GM08714 (cell line): ENCODE measurements at regions not wholly inside any gene's neighbourhood (a gene's known extent, or its start where the extent isn't known, plus 50 kb on each side); places are given as distances from the start of the nearest gene placed in this dataset.
A peak's percentile ranks its signal among the peaks of the same experiment; 100 is the strongest.
"Not testable (repeated sequence)": the region's sequence is repeated elsewhere in the genome, so short reads cannot be mapped to it uniquely, and the experiment has no call there.

Experiments
- H3K4me3 ChIP-seq: fragments of 200-500 bp; sonication (Bioruptor generic); 2 replicates; pipeline ENCODE4 v1.5.1; 2014; ENCODE audit warnings: mild to moderate bottlenecking, low read length, inconsistent platforms
- ZNF274 ChIP-seq: IDR thresholded peaks from 2 replicates; pipeline ENCODE4 v1.6.1; 2012; ENCODE audit warnings: mild to moderate bottlenecking, low read depth, low read length

DNA sequence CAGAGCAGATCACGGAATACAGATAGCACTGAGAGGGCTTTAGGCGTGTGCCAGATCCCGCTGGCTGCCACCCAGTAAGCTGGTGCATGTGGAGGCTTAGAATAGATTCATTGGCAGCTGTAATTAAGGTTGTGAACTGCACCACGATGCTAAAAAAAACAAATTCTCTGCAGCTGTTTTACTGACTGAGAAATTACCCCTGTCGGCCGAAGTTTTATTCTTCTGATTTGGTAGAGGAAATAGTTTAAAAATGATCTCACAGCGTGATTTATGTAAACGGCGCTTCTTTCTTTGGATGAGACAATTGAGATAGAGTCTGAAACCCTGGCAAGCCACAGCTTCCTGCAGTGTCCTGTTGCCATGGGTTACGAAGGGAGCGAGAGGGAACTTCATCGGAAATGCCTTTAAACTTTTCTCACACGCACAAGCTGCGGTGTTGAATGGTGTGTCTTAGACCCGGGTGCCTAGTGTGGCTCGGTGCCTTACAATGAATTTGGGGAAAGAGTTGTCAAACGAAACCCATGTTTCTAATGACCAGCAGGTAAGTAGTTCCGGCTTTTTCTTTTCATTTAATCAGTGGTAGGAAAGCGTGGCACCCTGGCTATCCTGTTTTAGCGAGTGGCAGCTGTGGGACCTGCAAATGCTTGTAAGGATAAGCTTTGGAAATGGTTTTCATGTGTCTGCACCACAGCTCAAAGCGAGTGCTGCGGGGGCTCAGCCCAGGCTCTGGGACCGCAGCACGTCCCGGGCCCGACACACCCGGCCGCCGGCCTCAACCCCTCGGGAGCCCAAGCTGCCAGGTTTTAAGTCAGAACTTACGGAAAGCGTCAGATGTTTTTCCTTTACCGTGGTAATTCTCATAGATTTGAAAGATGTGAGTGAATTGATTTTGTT is 71.7 kb upstream of the HGFAC start:
- H3K4me3 ChIP-seq: peak overlapping the region; percentile 17; the same call in 1 of the 2 replicates
- TF ChIP-seq ZNF274: no peak

DNA sequence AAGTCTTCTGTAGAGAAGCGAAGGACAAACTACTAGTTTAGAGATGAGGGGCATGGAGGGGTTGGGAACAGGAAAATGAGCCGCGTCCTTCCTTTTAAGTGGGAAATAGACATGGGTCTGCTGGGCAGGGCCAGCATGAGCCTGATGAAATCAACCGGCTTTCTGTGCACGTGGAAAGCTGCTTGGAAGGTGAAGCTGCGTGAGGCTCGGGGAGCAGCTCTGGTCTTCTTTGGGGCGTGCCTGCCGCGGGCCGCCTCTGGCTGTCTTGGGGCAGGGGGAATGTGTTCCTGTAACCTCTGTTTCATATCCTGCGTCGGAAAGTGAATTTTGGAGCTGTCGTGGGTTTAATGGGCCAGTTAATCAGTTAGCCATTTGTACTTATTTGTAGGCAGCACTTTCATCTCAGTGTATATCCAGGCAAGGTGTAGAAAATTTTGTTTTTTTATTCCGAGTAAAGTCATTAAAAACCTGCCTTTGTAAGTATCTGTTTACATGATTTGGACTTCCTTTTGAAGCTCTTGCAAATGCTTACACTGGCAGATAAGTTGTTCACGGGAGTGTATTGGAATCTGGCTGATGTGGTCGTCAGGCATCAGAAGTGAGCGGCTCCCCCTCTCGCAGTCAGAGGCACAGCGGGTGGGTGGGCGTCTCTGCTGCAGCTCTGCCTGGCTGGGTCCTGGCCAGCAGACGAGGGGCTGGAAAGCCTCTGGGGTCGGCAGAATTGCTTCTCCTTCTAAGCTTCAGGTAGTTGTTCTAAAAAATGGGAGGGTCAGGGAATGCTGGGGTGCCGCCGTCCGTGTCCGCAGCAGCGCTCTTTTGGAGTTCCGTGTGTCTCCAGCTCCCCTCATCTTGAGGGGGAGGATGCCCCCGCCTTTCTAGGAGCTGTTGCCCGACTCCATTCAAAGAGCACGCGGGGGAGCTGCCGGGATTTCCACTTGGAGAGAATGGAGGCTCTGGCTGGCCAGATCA is 70.5 kb upstream of the HGFAC start:
- no peak overlapping the region for H3K4me3 ChIP-seq
- no peak for TF ChIP-seq ZNF274

DNA sequence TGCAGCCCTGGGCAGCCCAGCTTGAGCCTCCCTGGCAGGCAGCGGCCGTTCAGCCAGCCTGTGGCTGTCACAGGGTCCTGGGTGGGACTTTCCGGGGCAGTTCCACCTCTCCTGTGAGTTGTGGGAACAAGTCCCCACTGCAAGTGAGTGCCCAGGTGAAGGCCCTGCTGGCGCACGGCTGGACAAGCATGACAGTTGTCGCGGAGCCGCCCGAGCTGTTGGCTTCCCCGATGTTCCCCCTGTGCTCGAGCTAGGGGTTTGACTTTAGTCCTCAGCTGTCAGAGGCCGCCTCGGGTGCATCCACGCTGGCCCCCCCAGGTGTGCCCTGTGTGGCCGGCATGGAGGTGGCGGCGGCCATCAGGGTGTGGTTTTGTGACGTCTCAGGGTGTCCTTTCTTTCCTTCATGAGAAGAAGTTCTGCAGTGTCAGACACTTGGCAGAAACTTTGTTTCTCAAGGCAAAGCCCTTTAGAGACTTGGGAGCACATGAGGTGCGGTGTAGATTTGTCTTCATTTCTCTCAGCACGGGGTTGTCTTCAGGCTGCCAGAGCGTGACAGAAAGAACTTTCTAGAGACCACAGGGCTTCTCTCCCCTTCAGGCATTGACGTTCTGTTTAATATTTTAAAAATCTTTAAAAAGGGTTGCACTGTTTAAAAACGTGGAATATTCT is 69.4 kb upstream of the HGFAC start:
- no peak for TF ChIP-seq ZNF274
- H3K4me3 ChIP-seq: no peak overlapping the region

DNA sequence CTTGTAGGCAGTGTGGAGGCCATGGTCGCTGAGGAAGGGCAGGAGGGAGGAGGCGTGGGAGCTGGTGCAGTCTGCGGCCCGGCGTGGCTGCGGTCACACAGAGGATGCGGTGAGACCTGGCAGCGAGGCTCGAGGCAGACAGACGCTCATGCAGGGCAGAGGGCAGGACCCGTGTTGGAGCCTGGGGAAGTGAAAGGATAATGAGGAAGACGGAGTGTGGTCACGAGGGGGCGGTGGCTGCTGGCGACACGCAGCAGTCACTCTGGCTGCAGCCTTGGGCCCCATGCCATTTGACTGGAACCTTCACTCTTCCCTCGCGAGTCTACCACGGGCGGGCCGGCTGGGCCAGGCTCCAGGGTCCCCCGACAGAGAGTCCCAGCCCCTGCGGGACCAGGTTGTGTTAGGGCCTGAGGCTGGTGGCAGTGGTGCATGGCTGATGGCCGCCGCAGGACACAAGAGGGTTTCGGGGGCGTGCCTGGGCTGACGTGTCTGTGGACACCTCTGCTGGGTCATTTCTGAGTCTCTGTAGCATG is 68.8 kb upstream of the HGFAC start:
- no peak for TF ChIP-seq ZNF274
- no peak overlapping the region for H3K4me3 ChIP-seq

DNA sequence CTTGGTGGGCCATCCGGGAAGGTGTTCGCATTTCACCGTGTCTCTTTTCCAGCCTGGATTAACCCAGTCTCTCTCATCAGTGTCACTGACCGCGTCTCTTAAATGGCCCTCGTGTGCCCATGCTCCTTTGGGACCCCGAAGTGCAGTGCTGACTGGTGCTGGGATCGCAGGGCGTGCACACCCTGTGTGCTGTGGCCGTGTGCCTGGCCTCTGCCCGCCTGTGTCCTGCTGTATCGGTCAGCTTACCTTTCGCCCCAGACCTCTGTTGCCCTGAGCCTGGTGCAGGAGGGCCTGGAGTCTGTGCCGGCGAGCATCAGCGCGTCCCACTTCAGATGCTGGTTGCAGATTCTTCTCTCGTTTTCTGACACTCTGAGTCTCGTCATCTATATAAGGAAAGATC is 68.3 kb upstream of the HGFAC start:
- no peak for TF ChIP-seq ZNF274
- no peak overlapping the region for H3K4me3 ChIP-seq

DNA sequence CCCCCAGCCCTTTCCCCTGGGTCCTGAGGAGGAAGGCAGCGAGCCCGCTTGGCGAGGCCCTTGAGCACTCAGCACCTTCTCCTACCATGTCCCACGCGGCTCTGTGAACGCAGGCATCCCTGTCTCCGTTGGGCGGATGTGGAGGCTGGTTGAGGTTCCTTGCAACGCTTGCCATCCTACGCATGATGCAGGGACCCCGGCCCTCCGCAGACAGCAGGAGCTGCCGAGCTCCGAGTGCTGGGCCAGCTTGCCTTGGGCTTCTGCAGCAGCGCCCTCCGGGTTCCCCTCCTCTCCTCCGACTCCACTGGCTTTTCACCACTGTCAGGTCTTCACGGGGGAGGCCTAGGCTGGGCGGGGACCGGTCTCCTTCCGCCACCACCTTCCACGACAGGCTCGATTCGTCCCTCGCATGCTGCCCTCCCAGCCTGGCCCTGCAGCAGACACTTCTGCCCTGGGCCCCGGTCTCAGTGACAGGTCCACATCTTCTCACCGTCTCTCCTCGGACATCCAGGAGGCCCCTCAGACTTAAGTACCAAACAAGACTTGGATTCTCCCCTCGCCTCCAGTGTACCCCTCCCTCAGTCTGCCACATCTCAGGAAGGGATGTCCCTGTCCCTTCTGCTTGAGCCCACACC is 67.6 kb upstream of the HGFAC start:
- no peak overlapping the region for H3K4me3 ChIP-seq
- TF ChIP-seq ZNF274: no peak

DNA sequence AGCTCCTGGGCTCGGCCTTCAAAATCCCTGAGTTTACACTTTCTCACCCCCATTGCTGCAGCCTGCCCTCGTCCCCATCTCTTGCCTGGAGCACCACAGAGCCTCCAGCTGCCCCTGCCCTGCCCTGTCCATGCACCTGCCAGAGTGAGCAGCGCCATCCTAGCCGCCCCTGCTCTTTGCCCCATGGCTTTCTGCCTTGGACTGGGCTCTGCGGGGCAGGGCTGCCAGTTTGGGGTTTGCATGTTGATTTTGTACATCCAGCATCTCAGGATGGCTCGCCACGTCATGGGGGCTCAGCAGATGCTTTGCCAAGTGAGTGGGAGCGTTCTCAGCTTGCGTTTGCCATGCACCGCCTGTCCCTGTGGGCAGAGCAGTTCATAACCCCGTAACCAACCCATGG is 67.1 kb upstream of the HGFAC start:
- no peak overlapping the region for H3K4me3 ChIP-seq
- TF ChIP-seq ZNF274: no peak

DNA sequence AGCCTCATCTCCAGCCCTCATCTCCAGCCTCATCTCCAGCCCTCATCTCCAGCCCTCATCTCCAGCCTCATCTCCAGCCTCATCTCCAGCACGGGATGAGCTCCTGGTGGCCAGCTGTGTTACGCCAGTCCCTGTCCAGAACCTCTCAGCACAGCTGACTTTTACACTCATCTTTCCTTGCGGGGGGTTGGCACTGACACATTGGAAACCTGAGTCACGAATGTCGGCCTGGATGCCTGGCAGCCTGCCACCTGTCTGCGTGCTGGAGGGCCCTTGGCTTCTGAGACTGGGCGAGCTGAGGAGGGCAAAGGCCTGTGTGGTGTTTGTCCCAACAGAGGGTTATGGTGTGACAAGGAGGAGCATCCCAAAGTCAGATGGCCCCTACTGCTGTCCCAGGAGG is 66.1 kb upstream of the HGFAC start:
- no peak overlapping the region for H3K4me3 ChIP-seq
- TF ChIP-seq ZNF274: no peak

DNA sequence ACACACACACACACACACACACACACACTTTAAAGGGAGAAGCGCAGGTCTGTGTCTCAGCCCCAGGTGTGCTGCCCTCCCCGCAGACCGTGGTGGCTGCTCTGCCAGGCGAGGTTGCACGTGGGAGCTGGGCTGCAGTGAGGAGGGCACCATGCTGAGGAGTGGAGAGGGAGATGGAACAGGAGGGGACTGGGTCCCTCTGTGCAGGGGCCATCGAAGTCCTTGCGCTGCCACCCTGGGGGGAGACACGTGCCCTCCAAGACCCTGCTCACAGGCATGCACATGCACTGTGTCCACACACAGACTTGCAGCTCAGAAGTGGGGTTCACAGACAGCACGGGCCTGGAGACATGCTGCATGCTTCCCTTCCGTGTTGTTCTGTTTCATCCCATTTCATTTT is 65.5 kb upstream of the HGFAC start:
- TF ChIP-seq ZNF274: no peak

DNA sequence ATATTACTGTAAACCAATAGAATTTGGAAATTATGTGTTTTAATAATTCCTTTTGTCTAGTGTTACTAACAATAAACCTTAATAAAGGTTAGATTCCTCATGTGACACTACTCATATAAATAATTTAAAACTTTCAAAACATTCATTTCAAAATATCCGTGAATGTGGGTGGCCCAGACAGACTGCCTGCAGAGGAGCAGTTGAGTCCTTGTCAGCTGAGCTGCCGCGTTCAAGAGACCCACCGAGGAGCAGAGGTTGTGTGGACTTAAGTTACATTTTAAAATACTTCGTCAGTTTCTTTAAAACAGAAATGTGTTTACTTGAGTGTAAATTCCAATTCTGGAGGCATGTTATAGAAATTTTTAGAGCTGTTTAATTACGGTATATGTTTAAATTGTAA is 64.2 kb upstream of the HGFAC start:
- no peak overlapping the region for H3K4me3 ChIP-seq
- TF ChIP-seq ZNF274: no peak

More for the DNA sequence above, 65.5 kb upstream of the HGFAC start:
- H3K4me3 ChIP-seq: no peak overlapping the region

DNA sequence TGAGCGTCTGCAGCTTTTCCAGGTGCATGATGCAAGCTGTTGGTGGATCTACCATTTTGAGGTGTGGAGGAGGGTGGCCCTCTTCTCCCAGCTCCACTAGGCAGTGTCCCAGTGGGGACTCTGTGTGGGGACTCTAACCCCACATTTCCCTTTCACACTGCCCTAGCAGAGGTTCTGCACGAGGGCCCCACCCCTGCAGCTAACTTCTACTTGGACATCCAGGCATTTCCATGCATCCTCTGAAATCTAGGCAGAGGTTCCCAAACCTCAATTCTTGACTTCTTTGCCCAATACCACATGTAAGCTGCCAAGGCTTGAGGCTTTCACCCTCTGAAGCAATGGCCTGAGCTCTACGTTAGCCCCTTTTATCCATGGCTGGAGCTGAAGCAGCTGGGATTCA is 61.4 kb upstream of the HGFAC start:
- not testable (repeated sequence) for H3K4me3 ChIP-seq

DNA sequence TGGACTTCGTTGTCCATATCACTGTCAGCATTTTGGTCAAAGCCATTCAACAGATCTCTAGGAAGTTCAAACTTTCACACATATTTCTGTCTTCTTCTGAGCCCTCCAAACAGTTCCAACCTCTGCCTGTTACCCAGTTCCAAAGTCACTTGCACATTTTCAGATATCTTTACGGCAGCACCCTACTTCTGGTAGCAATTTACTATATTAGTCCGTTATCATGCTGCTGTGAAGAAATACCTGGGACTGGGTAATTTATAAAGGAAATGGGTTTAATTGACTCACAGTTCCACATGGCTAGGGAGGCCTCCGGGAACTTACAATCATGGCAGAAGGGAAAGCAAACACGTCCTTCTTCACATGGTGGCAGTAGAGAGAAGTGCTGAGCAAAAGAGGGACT is 60.6 kb upstream of the HGFAC start:
- H3K4me3 ChIP-seq: not testable (repeated sequence)

DNA sequence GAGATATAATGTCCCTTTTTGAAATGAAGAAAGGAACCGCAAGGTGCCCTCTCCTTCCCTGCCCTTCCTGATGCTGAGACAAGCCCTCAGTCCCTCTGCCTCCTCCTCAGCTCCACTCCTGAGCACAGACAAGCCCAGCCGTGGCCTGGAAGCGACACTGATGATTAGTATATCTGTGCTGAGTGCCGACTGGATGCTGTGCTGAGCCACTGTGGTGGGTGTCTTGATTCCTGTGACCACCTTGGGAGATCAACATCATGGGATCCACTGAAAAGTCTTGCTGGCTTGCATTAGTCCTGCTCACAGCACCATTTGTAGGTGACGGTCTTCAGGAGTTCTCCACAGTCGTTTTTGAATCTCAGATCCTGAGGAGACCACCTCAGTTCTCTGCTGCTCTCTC is 59.5 kb upstream of the HGFAC start:
- TF ChIP-seq ZNF274: no peak
- H3K4me3 ChIP-seq: no peak overlapping the region

DNA sequence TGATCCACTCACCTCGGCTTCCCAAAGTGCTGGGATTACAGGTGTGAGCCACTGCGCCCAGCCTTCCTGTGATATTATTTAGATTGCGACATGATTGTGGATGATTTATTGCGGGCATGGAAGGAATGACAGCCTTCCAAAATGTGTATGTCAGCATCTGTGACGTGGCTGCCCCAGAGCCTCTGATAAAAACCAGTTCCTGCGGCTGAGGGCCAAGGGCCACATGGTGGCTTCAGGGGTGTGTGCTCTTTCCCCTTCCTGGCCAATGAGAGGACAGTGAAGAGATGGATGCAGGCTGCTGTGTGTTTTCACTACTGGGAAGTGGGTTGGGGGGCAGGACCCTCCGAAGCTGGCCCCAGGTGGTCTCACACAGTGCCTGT is 57.4 kb upstream of the HGFAC start:
- TF ChIP-seq ZNF274: no peak
- H3K4me3 ChIP-seq: no peak overlapping the region
